ENCODE measurements at regions not wholly inside any gene's neighbourhood (a gene's known extent, or its start where the extent isn't known, plus 50 kb on each side); places are given as distances from the start of the nearest gene placed in this dataset.
"Not testable (repeated sequence)": the region's sequence is repeated elsewhere in the genome, so short reads cannot be mapped to it uniquely, and the experiment has no call there.

- CTCF ChIA-PET: interaction anchor here (0.6 kb wide), 1 partner anchor 13 kb away, joined by 4 read pairs; no protein-coding TSS in a partner anchor
Observed at GRCh38 chr6:140499607-140500006, 1125.2 kb upstream of the CITED2 start.

GRCh38 chr6:140494321-140495108 lies 1120.1 kb upstream of the CITED2 start:
- no peaks in the 10 kb centered on the region for H3K36me3 Mint-ChIP-seq (ENCODE audit: insufficient read depth, unreplicated experiment)
- H3K27me3 Mint-ChIP-seq (ENCODE audit: insufficient read depth, unreplicated experiment): no peaks in the 10 kb centered on the region
- BruUV-seq (replicated peaks): no TSS peak
- peak overlapping the region; percentile 13 for H3K27ac Mint-ChIP-seq (ENCODE audit: low read depth, unreplicated experiment)
- peak; percentile 1 for DNase-seq (ENCODE audit: unreplicated experiment)
- intact Hi-C loops (cut with micrococcal nuclease): no loop called here
- CTCF ChIA-PET: no interaction called here
- POLR2A ChIA-PET: interaction anchor here (0.7 kb wide), 1 partner anchor 420 kb away, joined by 3 read pairs; no protein-coding TSS in a partner anchor
- H3K4me3 Mint-ChIP-seq (ENCODE audit: unreplicated experiment): no peak overlapping the region
- peaks cover 12% of the 10 kb centered on the region for H3K4me1 Mint-ChIP-seq (ENCODE audit: insufficient read depth, unreplicated experiment)
- no peak for TF ChIP-seq CTCF (IDR thresholded peaks at IDR 0.05; ENCODE audit: unreplicated experiment)
- H3K9me3 Mint-ChIP-seq (ENCODE audit: unreplicated experiment): no peaks in the 10 kb centered on the region

More at GRCh38 chr6:140499607-140500006, 1125.2 kb upstream of the CITED2 start:
- no peak for DNase-seq (ENCODE audit: unreplicated experiment)
- no peaks in the 10 kb centered on the region for H3K9me3 Mint-ChIP-seq (ENCODE audit: unreplicated experiment)
- no peaks in the 10 kb centered on the region for H3K27me3 Mint-ChIP-seq (ENCODE audit: insufficient read depth, unreplicated experiment)
- H3K4me1 Mint-ChIP-seq (ENCODE audit: insufficient read depth, unreplicated experiment): peaks cover 3% of the 10 kb centered on the region
- H3K27ac Mint-ChIP-seq (ENCODE audit: low read depth, unreplicated experiment): no peak overlapping the region
- no TSS peak for BruUV-seq (replicated peaks)
- intact Hi-C loops (cut with micrococcal nuclease): no loop called here
- no peaks in the 10 kb centered on the region for H3K36me3 Mint-ChIP-seq (ENCODE audit: insufficient read depth, unreplicated experiment)
- no peak overlapping the region for H3K4me3 Mint-ChIP-seq (ENCODE audit: unreplicated experiment)
- TF ChIP-seq CTCF (IDR thresholded peaks at IDR 0.05; ENCODE audit: unreplicated experiment): no peak
- POLR2A ChIA-PET: interaction anchor here (1.0 kb wide), 1 partner anchor 1125 kb away, joined by 3 read pairs; the partner anchor contains the start of gene CITED2

GRCh38 chr6:140493470-140493869 lies 1119.0 kb upstream of the CITED2 start:
- H3K9me3 Mint-ChIP-seq (ENCODE audit: unreplicated experiment); BruUV-seq (replicated peaks); H3K4me3 Mint-ChIP-seq (ENCODE audit: unreplicated experiment); H3K36me3 Mint-ChIP-seq (ENCODE audit: insufficient read depth, unreplicated experiment); CTCF ChIA-PET; H3K27ac Mint-ChIP-seq (ENCODE audit: low read depth, unreplicated experiment); H3K27me3 Mint-ChIP-seq (ENCODE audit: insufficient read depth, unreplicated experiment); POLR2A ChIA-PET; intact Hi-C loops (cut with micrococcal nuclease); DNase-seq (ENCODE audit: unreplicated experiment): not testable (repeated sequence)
- H3K4me1 Mint-ChIP-seq (ENCODE audit: insufficient read depth, unreplicated experiment): peaks cover 12% of the 10 kb centered on the region

GRCh38 chr6:140490081-140490480 lies 1115.6 kb upstream of the CITED2 start:
- POLR2A ChIA-PET: interaction anchor here (0.7 kb wide), 1 partner anchor 816 kb away, joined by 3 read pairs; no protein-coding TSS in a partner anchor
- no peaks in the 10 kb centered on the region for H3K27me3 Mint-ChIP-seq (ENCODE audit: insufficient read depth, unreplicated experiment)
- no peak for TF ChIP-seq CTCF (IDR thresholded peaks at IDR 0.05; ENCODE audit: unreplicated experiment)
- CTCF ChIA-PET: no interaction called here
- H3K27ac Mint-ChIP-seq (ENCODE audit: low read depth, unreplicated experiment): no peak overlapping the region
- peaks cover 31% of the 10 kb centered on the region for H3K4me1 Mint-ChIP-seq (ENCODE audit: insufficient read depth, unreplicated experiment)
- no peaks in the 10 kb centered on the region for H3K9me3 Mint-ChIP-seq (ENCODE audit: unreplicated experiment)
- no peaks in the 10 kb centered on the region for H3K36me3 Mint-ChIP-seq (ENCODE audit: insufficient read depth, unreplicated experiment)
- H3K4me3 Mint-ChIP-seq (ENCODE audit: unreplicated experiment): no peak overlapping the region
- BruUV-seq (replicated peaks): no TSS peak
- DNase-seq (ENCODE audit: unreplicated experiment): no peak
- intact Hi-C loops (cut with micrococcal nuclease): no loop called here

All from MCF 10A (cell line).